ENCODE measurements at regions not wholly inside any gene's neighbourhood (a gene's known extent, or its start where the extent isn't known, plus 50 kb on each side); places are given as distances from the start of the nearest gene placed in this dataset.

- H3K4me1 ChIP-seq (ENCODE audit: insufficient read depth, low read length), result peaks cover 92% of the 10 kb centered on the region
- H3K27me3 ChIP-seq (ENCODE audit: insufficient read depth, low read length), result no peaks in the 10 kb centered on the region
- H3K9me3 ChIP-seq (ENCODE audit: low read depth, low read length), result no peaks in the 10 kb centered on the region
- H3K4me3 ChIP-seq (ENCODE audit: low read length), result no peak overlapping the region
Observed at GRCh38 chr9:124206391-124206790, 51.4 kb upstream of the NEK6 start.
